GM18499 (cell line): ENCODE measurements at regions not wholly inside any gene's neighbourhood (a gene's known extent, or its start where the extent isn't known, plus 50 kb on each side); places are given as distances from the start of the nearest gene placed in this dataset.
"Not testable (repeated sequence)": the region's sequence is repeated elsewhere in the genome, so short reads cannot be mapped to it uniquely, and the experiment has no call there.

ENCODE experiments used
- ATAC-seq: cut with Tn5 transposase; IDR thresholded peaks from one replicate; pipeline ENCODE4 v1.9.1; 2021; ENCODE audit warnings: moderate number of reproducible peaks; ENCODE audit not compliant: insufficient read depth, unreplicated experiment

GRCh38 chr2:138423745-138424144, 77.8 kb upstream of the SPOPL start:
- no peak for ATAC-seq

- no peak for ATAC-seq
Observed at GRCh38 chr2:138424436-138425140, 77.0 kb upstream of the SPOPL start.

- ATAC-seq, result not testable (repeated sequence)
Observed at GRCh38 chr2:138426116-138426515, 75.5 kb upstream of the SPOPL start.

- no peak for ATAC-seq
Observed at GRCh38 chr2:138428710-138429440, 72.7 kb upstream of the SPOPL start.

- ATAC-seq, result no peak
Observed at GRCh38 chr2:138430181-138430580, 71.4 kb upstream of the SPOPL start.

GRCh38 chr2:138432971-138433370, 68.6 kb upstream of the SPOPL start:
- no peak for ATAC-seq

- ATAC-seq, result no peak
Observed at GRCh38 chr2:138433995-138434951, 67.3 kb upstream of the SPOPL start.

GRCh38 chr2:138435701-138436100, 65.9 kb upstream of the SPOPL start:
- ATAC-seq, result no peak

GRCh38 chr2:138439733-138440132, 61.8 kb upstream of the SPOPL start:
- ATAC-seq, result no peak

- ATAC-seq, result no peak
Observed at GRCh38 chr2:138440759-138441158, 60.8 kb upstream of the SPOPL start.

GRCh38 chr2:138441916-138442315, 59.7 kb upstream of the SPOPL start:
- ATAC-seq, result no peak

GRCh38 chr2:138444411-138444810, 57.2 kb upstream of the SPOPL start:
- no peak for ATAC-seq

- no peak for ATAC-seq
Observed at GRCh38 chr2:138445227-138445626, 56.3 kb upstream of the SPOPL start.

- ATAC-seq, result no peak
Observed at GRCh38 chr2:138446043-138446442, 55.5 kb upstream of the SPOPL start.

- ATAC-seq, result no peak
Observed at GRCh38 chr2:138447889-138448570, 53.5 kb upstream of the SPOPL start.
